Renal cortex interstitium (tissue), 11 donors: ENCODE measurements at regions not wholly inside any gene's neighbourhood (a gene's known extent, or its start where the extent isn't known, plus 50 kb on each side); places are given as distances from the start of the nearest gene placed in this dataset.
A peak's percentile ranks its signal among the peaks of the same experiment; 100 is the strongest.

Experiments
- DNase-seq, 11 donors: peaks; one replicate each; pipeline ENCODE4 v3.0.0-alpha.2; 2013; ENCODE audit warnings: low read depth in 9 of 11, low spot score in 4 of 11; ENCODE audit errors: extremely low read depth in 1 of 11

DNA sequence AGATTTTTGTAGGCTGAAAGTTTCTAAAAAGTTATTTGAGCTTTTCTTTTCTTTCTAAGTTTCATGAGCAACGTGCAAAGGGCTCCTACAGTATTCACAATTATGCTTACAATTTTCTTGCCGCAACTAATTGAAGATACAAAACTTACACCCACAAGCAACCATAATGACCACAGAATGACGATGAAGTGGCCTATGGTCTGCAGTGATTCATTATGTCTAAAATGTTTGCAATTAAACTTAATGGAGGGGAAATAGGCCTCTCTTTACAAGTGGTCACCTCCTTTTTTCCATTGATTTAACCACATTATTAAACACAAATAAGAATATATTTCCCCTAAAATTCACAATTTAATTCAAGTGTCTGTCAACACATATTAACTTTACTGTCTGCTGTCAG lies 732.6 kb upstream of the FLRT2 start:
- peak in 3 of 11 donors; percentile 18 to 22 (median 19) for DNase-seq

GRCh38 chr14:84804468-84804867 lies 725.5 kb upstream of the FLRT2 start:
- no peak for DNase-seq

GRCh38 chr14:84804895-84805294 lies 725.0 kb upstream of the FLRT2 start:
- DNase-seq: no peak

DNA sequence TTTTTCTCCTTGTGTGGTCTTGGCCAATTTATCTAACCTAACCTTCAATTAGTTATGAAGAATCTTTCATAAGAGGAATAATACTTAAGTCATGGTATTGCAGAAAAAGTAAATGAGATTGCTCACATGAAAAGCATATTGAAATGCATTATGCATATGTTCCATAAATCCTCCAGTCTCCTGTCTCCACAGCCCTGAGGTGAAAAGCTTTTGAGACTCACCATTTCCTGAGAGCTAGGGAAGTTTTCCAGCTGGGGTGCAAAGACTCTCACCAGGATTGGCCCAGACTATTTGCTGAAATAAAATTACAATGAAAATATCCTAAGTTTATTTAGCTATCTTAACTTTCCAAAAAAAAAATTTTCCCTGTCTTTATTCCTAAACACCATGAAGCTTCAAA lies 723.8 kb upstream of the FLRT2 start:
- DNase-seq: no peak

DNA sequence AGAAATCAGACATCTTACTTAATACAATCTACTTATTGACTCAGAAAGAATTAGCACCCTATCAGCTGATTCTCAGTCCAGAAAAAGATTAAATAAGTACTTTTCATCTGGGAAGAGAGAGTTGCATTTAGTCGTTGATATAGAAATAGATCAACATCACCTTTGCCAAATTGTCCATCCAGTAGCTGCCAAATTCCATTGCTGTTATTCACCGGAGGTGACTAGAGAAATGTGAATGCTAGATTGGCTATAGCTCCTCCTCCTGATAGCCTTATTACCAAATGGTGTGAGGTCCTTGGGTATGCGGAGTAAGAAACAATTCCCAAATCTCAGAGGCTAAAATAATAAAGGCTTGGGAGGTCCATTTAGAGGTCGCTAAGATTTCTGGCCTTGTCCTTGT lies 723.3 kb upstream of the FLRT2 start:
- no peak for DNase-seq

GRCh38 chr14:84807673-84808072 lies 722.3 kb upstream of the FLRT2 start:
- no peak for DNase-seq

- no peak for DNase-seq
Observed at GRCh38 chr14:84809158-84809557, 720.8 kb upstream of the FLRT2 start.

- no peak for DNase-seq
Observed at GRCh38 chr14:84814391-84814790, 715.6 kb upstream of the FLRT2 start.

GRCh38 chr14:84819528-84819927 lies 710.4 kb upstream of the FLRT2 start:
- DNase-seq: no peak

GRCh38 chr14:84825481-84826251 lies 704.3 kb upstream of the FLRT2 start:
- no peak for DNase-seq

DNA sequence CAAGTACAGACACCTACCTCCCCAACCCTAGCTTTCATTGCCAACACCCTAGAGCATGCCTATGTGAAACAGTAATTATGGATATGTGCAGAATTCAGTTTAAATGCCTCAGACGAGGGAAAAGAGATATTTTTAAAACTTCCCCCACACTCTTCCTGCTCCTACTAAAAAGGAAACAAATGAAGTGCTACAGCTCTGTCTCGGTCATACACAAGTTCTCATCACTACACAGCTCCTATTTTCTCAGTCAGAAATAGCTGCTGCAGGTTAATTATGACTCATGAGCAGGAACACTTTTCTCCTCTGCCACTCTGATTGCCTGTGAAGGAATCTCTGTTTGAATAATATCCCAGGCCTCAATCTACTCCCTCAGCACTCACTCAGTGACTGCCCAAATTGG lies 703.6 kb upstream of the FLRT2 start:
- no peak for DNase-seq

- no peak for DNase-seq
Observed at GRCh38 chr14:84850595-84850994, 679.3 kb upstream of the FLRT2 start.

DNA sequence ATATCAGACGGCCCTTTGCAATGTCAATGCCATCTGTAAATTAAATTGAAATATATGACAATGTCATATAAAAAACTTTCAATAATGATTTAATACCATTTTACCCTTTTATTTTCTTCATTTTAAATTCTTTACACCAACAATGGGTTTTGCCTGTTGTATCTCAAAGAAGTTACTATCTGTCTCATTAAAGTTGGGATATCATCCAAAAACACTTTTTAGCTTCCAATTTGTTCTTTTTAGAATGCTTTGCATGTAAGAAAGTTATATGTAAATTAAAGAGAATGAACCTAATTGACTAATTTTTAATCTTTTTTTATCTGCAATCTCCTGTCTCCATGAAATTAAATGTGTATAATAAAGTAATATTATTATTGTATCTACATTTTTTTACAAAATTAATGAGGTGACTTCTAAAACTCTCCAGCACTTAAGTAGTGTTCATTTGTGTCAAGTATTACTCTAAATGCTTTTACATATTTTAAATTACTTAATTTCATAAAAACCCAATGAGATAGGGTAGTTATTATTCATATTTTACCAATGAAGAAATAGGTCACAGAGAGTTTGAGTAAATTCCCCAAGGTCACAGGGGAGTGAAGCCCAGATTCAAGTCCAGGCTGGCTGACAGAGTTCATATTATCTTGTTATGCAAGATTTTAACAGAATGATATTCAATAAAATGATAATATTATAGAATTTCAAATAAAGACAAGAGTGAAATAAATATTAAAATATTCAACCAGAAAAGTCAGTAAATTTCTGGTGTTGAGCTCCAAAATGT lies 673.0 kb upstream of the FLRT2 start:
- no peak for DNase-seq

DNA sequence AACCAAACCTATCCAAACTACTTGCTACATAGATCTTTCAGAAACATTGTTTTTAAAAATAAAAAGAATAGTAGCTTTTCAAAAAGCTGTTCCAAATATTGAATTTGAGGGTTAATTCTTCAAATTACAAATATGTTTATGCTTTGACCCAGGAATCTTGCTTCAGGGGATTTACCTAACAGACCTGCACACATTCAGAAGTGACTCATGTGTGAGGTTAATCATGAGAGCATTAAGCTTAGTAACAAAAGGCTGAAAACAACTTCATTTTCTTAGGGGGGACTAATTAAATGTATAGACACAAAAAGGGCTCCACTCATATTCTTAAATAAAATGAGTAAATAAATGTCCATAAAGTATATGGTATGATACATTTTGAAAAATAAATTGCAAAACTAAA lies 672.4 kb upstream of the FLRT2 start:
- peak in 1 of 11 donors; percentile 3 for DNase-seq

- DNase-seq: no peak
Observed at GRCh38 chr14:84859116-84859515, 670.8 kb upstream of the FLRT2 start.

DNA sequence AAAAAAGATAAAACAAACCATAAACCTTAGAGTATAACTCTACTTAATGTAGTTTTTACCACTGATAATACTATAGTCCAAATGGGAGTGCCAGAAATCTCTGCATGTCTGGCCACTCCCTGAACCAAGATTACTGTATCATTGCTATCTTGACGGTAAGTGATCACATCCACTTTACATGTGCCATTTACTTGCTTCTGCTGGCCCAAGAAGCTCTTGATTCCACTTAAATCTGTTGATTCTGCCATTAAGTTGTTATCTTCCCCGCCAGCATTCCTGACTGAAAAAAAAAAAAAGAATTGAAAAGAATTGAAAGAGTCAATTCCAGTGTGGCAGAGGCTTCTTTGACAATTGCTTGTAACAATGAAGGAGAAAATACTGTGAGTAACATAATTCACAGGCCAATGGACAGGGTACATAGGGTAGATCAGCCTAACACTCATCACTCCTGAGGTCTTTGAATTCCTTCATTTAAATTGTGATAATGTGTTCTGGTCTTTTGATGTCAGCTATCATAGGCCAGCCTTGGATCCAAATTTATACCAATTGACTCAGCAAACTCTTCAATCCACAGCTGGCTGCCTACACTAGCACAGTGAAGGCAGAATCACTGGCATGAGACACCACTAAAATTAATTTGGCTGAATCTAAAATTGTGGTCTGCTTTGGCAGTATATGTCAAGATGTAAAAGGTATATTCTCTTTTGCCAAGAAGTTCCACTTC lies 665.2 kb upstream of the FLRT2 start:
- DNase-seq: no peak

- no peak for DNase-seq
Observed at GRCh38 chr14:84871734-84872133, 658.2 kb upstream of the FLRT2 start.

GRCh38 chr14:84874436-84874835 lies 655.5 kb upstream of the FLRT2 start:
- DNase-seq: no peak

GRCh38 chr14:84877061-84877460 lies 652.9 kb upstream of the FLRT2 start:
- no peak for DNase-seq

- no peak for DNase-seq
Observed at GRCh38 chr14:84882830-84883229, 647.1 kb upstream of the FLRT2 start.
